Hepatic stellate cell (primary cell): ENCODE measurements at regions not wholly inside any gene's neighbourhood (a gene's known extent, or its start where the extent isn't known, plus 50 kb on each side); places are given as distances from the start of the nearest gene placed in this dataset.
"Not testable (repeated sequence)": the region's sequence is repeated elsewhere in the genome, so short reads cannot be mapped to it uniquely, and the experiment has no call there.

Experiments used
- DNase-seq: peaks from one replicate; pipeline ENCODE4 v3.0.0; 2011; ENCODE audit warnings: low spot score

GRCh38 chr7:142468871-142469665, 211.2 kb upstream of the PRSS58 start:
- no peak for DNase-seq

- not testable (repeated sequence) for DNase-seq
Measured at GRCh38 chr7:142467056-142467655, 209.3 kb upstream of the PRSS58 start.

GRCh38 chr7:142463401-142463850, 205.6 kb upstream of the PRSS58 start:
- no peak for DNase-seq

- DNase-seq: peak; percentile 33
Measured at GRCh38 chr7:142461437-142461836, 203.6 kb upstream of the PRSS58 start.

- DNase-seq: no peak
Measured at GRCh38 chr7:142460402-142461117, 202.7 kb upstream of the PRSS58 start.

GRCh38 chr7:142459551-142459963, 201.7 kb upstream of the PRSS58 start:
- peak; percentile 50 for DNase-seq

- no peak for DNase-seq
Measured at GRCh38 chr7:142457146-142457703, 199.4 kb upstream of the PRSS58 start.

- DNase-seq: no peak
Measured at GRCh38 chr7:142455392-142455791, 197.5 kb upstream of the PRSS58 start.

GRCh38 chr7:142454862-142455261, 197.0 kb upstream of the PRSS58 start:
- DNase-seq: no peak

- DNase-seq: no peak
Measured at GRCh38 chr7:142452791-142453190, 194.9 kb upstream of the PRSS58 start.

GRCh38 chr7:142451817-142452216, 194.0 kb upstream of the PRSS58 start:
- DNase-seq: no peak

GRCh38 chr7:142451296-142451695, 193.4 kb upstream of the PRSS58 start:
- DNase-seq: no peak

GRCh38 chr7:142450695-142451094, 192.8 kb upstream of the PRSS58 start:
- DNase-seq: no peak

- no peak for DNase-seq
Measured at GRCh38 chr7:142450206-142450605, 192.3 kb upstream of the PRSS58 start.

- DNase-seq: not testable (repeated sequence)
Measured at GRCh38 chr7:142448857-142449256, 191.0 kb upstream of the PRSS58 start.

GRCh38 chr7:142447762-142448161, 189.9 kb upstream of the PRSS58 start:
- no peak for DNase-seq

- DNase-seq: no peak
Measured at GRCh38 chr7:142445019-142445686, 187.3 kb upstream of the PRSS58 start.

GRCh38 chr7:142443216-142444010, 185.6 kb upstream of the PRSS58 start:
- DNase-seq: no peak

GRCh38 chr7:142442396-142442795, 184.5 kb upstream of the PRSS58 start:
- no peak for DNase-seq

- DNase-seq: no peak
Measured at GRCh38 chr7:142440906-142441411, 183.1 kb upstream of the PRSS58 start.
